ENCODE measurements at regions not wholly inside any gene's neighbourhood (a gene's known extent, or its start where the extent isn't known, plus 50 kb on each side); places are given as distances from the start of the nearest gene placed in this dataset.

- DNase-seq (ENCODE audit: low spot score) = no peak
- no peak for TF ChIP-seq CTCF (IDR thresholded peaks at IDR 0.05; ENCODE audit: extremely low read depth, missing control alignments)
Measured at GRCh38 chr1:57599236-57599994, 175.6 kb upstream of the DAB1 start.

GRCh38 chr1:57597036-57597435 lies 173.2 kb upstream of the DAB1 start:
- no peak for DNase-seq (ENCODE audit: low spot score)
- no peak for TF ChIP-seq CTCF (IDR thresholded peaks at IDR 0.05; ENCODE audit: extremely low read depth, missing control alignments)

- DNase-seq (ENCODE audit: low spot score) = no peak
- no peak for TF ChIP-seq CTCF (IDR thresholded peaks at IDR 0.05; ENCODE audit: extremely low read depth, missing control alignments)
Measured at GRCh38 chr1:57594002-57594401, 170.1 kb upstream of the DAB1 start.

- TF ChIP-seq CTCF (IDR thresholded peaks at IDR 0.05; ENCODE audit: extremely low read depth, missing control alignments) = no peak
- DNase-seq (ENCODE audit: low spot score) = no peak
Measured at GRCh38 chr1:57591842-57592241, 168.0 kb upstream of the DAB1 start.

- no peak for DNase-seq (ENCODE audit: low spot score)
- no peak for TF ChIP-seq CTCF (IDR thresholded peaks at IDR 0.05; ENCODE audit: extremely low read depth, missing control alignments)
Measured at GRCh38 chr1:57590978-57591377, 167.1 kb upstream of the DAB1 start.

GRCh38 chr1:57586842-57587241 lies 163.0 kb upstream of the DAB1 start:
- no peak for TF ChIP-seq CTCF (IDR thresholded peaks at IDR 0.05; ENCODE audit: extremely low read depth, missing control alignments)
- DNase-seq (ENCODE audit: low spot score) = no peak

GRCh38 chr1:57578680-57579079 lies 154.8 kb upstream of the DAB1 start:
- TF ChIP-seq CTCF (IDR thresholded peaks at IDR 0.05; ENCODE audit: extremely low read depth, missing control alignments) = no peak
- DNase-seq (ENCODE audit: low spot score) = no peak
